ENCODE measurements at regions not wholly inside any gene's neighbourhood (a gene's known extent, or its start where the extent isn't known, plus 50 kb on each side); places are given as distances from the start of the nearest gene placed in this dataset.
A peak's percentile ranks its signal among the peaks of the same experiment; 100 is the strongest.

GRCh38 chr1:91584309-91584708 lies 83.7 kb downstream of the CDC7 start:
- no peak for DNase-seq
- TF ChIP-seq CTCF (IDR thresholded peaks at IDR 0.05; ENCODE audit: borderline replicate concordance), result no peak
- Histone ChIP-seq H3K4me3 (peak overlapping the region; percentile 12), H3K36me3 (no peaks in the 10 kb centered on the region), H3K4me1 (peaks cover 37% of the 10 kb centered on the region), H3K9me3 (replicated peaks) (no peaks in the 10 kb centered on the region), H3K27me3 (ENCODE audit: low read depth) (no peaks in the 10 kb centered on the region), H3K27ac (replicated peaks) (peak overlapping the region; percentile 75)
- intact Hi-C loops (cut with micrococcal nuclease), result no loop called here

GRCh38 chr1:91584878-91585277 lies 84.2 kb downstream of the CDC7 start:
- peak overlapping the region; percentile 25 for H3K4me3 ChIP-seq
- intact Hi-C loops (cut with micrococcal nuclease), result no loop called here
- peaks cover 38% of the 10 kb centered on the region for H3K4me1 ChIP-seq
- H3K36me3 ChIP-seq, result no peaks in the 10 kb centered on the region
- TF ChIP-seq CTCF (IDR thresholded peaks at IDR 0.05; ENCODE audit: borderline replicate concordance), result no peak
- peak overlapping the region; percentile 75 for H3K27ac ChIP-seq (replicated peaks)
- no peak for DNase-seq
- H3K27me3 ChIP-seq (ENCODE audit: low read depth), result no peaks in the 10 kb centered on the region
- no peaks in the 10 kb centered on the region for H3K9me3 ChIP-seq (replicated peaks)

- H3K27ac ChIP-seq (replicated peaks), result peak overlapping the region; percentile 75
- H3K27me3 ChIP-seq (ENCODE audit: low read depth), result no peaks in the 10 kb centered on the region
- DNase-seq, result no peak
- peak overlapping the region; percentile 25 for H3K4me3 ChIP-seq
- H3K4me1 ChIP-seq, result peaks cover 40% of the 10 kb centered on the region
- intact Hi-C loops (cut with micrococcal nuclease), result no loop called here
- no peaks in the 10 kb centered on the region for H3K36me3 ChIP-seq
- no peaks in the 10 kb centered on the region for H3K9me3 ChIP-seq (replicated peaks)
- TF ChIP-seq CTCF (IDR thresholded peaks at IDR 0.05; ENCODE audit: borderline replicate concordance), result no peak
Observed at GRCh38 chr1:91585502-91585901, 84.9 kb downstream of the CDC7 start.

- H3K36me3 ChIP-seq, result no peaks in the 10 kb centered on the region
- H3K4me1 ChIP-seq, result peaks cover 43% of the 10 kb centered on the region
- no peak for DNase-seq
- H3K27ac ChIP-seq (replicated peaks), result peak overlapping the region; percentile 75
- H3K9me3 ChIP-seq (replicated peaks), result no peaks in the 10 kb centered on the region
- TF ChIP-seq CTCF (IDR thresholded peaks at IDR 0.05; ENCODE audit: borderline replicate concordance), result no peak
- no peaks in the 10 kb centered on the region for H3K27me3 ChIP-seq (ENCODE audit: low read depth)
- intact Hi-C loops (cut with micrococcal nuclease), result no loop called here
- H3K4me3 ChIP-seq, result no peak overlapping the region
Observed at GRCh38 chr1:91585982-91586381, 85.3 kb downstream of the CDC7 start.

- Histone ChIP-seq H3K4me3 (no peak overlapping the region), H3K4me1 (peaks cover 39% of the 10 kb centered on the region), H3K27me3 (ENCODE audit: low read depth) (no peaks in the 10 kb centered on the region), H3K36me3 (no peaks in the 10 kb centered on the region), H3K9me3 (replicated peaks) (no peaks in the 10 kb centered on the region), H3K27ac (replicated peaks) (peak overlapping the region; percentile 46)
- DNase-seq, result no peak
- intact Hi-C loops (cut with micrococcal nuclease), result no loop called here
- peak; percentile 25 for TF ChIP-seq CTCF (IDR thresholded peaks at IDR 0.05; ENCODE audit: borderline replicate concordance)
Observed at GRCh38 chr1:91589437-91589836, 88.8 kb downstream of the CDC7 start.
